IMR-90 (cell line): ENCODE measurements at regions not wholly inside any gene's neighbourhood (a gene's known extent, or its start where the extent isn't known, plus 50 kb on each side); places are given as distances from the start of the nearest gene placed in this dataset.

Experiments used
- BHLHE40 ChIP-seq: fragments of 150-350 bp; IDR thresholded peaks from 2 replicates; pipeline ENCODE4 v1.6.1; 2016; ENCODE audit warnings: mild to moderate bottlenecking, low read depth, low read length
- CEBPB ChIP-seq: IDR thresholded peaks from 2 replicates; pipeline ENCODE4 v1.6.1; 2012; ENCODE audit warnings: low read depth, low read length, improper control_type of control experiment
- FOS ChIP-seq: fragments of 150-350 bp; IDR thresholded peaks from 2 replicates; pipeline ENCODE4 v1.6.1; 2016; ENCODE audit warnings: low read depth, low read length
- MAFK ChIP-seq: IDR thresholded peaks from 2 replicates; pipeline ENCODE4 v1.6.1; 2012; ENCODE audit warnings: low read depth, low read length, improper control_type of control experiment
- MAZ ChIP-seq: IDR thresholded peaks from 2 replicates; pipeline ENCODE4 v1.6.1; 2012; ENCODE audit warnings: low read depth, mild to moderate bottlenecking, low read length, improper control_type of control experiment, moderate library complexity, borderline replicate concordance
- NFE2L2 ChIP-seq: fragments of 150-350 bp; IDR thresholded peaks from 2 replicates; pipeline ENCODE4 v1.6.1; 2016; ENCODE audit warnings: low read depth, mild to moderate bottlenecking, low read length
- POLR2A ChIP-seq: IDR thresholded peaks from 2 replicates; pipeline ENCODE4 v1.6.1; 2012; ENCODE audit warnings: mild to moderate bottlenecking, low read depth, low read length
- RAD21 ChIP-seq: IDR thresholded peaks from 2 replicates; pipeline ENCODE4 v1.6.1; 2012; ENCODE audit warnings: low read length, improper control_type of control experiment
- RCOR1 ChIP-seq: IDR thresholded peaks from 2 replicates; pipeline ENCODE4 v1.6.1; 2012; ENCODE audit warnings: mild to moderate bottlenecking, low read length, improper control_type of control experiment; ENCODE audit not compliant: insufficient replicate concordance
- TF ChIP-seq, protein P1 (sequence below): conservative IDR thresholded peaks from 2 replicates; pipeline ENCODE4 v1.5.1; 2012; ENCODE audit warnings: mild to moderate bottlenecking, low read depth, low read length, improper control_type of control experiment

GRCh38 chr5:6545036-6545693 lies 87.7 kb downstream of the NSUN2 start:
- TF ChIP-seq, protein P1, sequence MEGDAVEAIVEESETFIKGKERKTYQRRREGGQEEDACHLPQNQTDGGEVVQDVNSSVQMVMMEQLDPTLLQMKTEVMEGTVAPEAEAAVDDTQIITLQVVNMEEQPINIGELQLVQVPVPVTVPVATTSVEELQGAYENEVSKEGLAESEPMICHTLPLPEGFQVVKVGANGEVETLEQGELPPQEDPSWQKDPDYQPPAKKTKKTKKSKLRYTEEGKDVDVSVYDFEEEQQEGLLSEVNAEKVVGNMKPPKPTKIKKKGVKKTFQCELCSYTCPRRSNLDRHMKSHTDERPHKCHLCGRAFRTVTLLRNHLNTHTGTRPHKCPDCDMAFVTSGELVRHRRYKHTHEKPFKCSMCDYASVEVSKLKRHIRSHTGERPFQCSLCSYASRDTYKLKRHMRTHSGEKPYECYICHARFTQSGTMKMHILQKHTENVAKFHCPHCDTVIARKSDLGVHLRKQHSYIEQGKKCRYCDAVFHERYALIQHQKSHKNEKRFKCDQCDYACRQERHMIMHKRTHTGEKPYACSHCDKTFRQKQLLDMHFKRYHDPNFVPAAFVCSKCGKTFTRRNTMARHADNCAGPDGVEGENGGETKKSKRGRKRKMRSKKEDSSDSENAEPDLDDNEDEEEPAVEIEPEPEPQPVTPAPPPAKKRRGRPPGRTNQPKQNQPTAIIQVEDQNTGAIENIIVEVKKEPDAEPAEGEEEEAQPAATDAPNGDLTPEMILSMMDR = no peak
- TF ChIP-seq RCOR1 = no peak
- no peak for TF ChIP-seq POLR2A
- TF ChIP-seq BHLHE40 = no peak
- TF ChIP-seq MAZ = no peak
- no peak for TF ChIP-seq CEBPB
- TF ChIP-seq MAFK = no peak
- no peak for TF ChIP-seq RAD21
- TF ChIP-seq FOS = no peak
- no peak for TF ChIP-seq NFE2L2
